H1 (cell line): ENCODE measurements at regions not wholly inside any gene's neighbourhood (a gene's known extent, or its start where the extent isn't known, plus 50 kb on each side); places are given as distances from the start of the nearest gene placed in this dataset.
A peak's percentile ranks its signal among the peaks of the same experiment; 100 is the strongest.

Experiments
- CTCF ChIA-PET: fragments of 300-600 bp; sonication (Branson Sonifier 250); formaldehyde crosslinking; loops from one replicate; lab custom pipeline; 2021; ENCODE audit not compliant: partially characterized antibody; lab: Charles Lee
- POLR2A ChIA-PET: fragments of 300-600 bp; sonication (Branson Sonifier 250); formaldehyde crosslinking; loops from one replicate; lab custom pipeline; 2021; ENCODE audit warnings: inconsistent platforms; ENCODE audit not compliant: partially characterized antibody; lab: Charles Lee
- DNase-seq, 2 experiments: peaks; one replicate each; pipeline versions ENCODE4 v3.0.0 to v3.0.0-alpha.2; 2010 to 2022; ENCODE audit warnings: low spot score in 2 of 2, low read depth in 1 of 2, mixed read lengths in 1 of 2
- FAIRE-seq: peaks from 2 replicates; lab custom pipeline; 2011; peaks lifted over from hg19 to GRCh38; lab: Jason Lieb, UNC
- H2AFZ ChIP-seq: 2 replicates; pipeline ENCODE4 v1.8.1; 2012; ENCODE audit warnings: low read length, inconsistent platforms
- H2AK5ac ChIP-seq: 2 replicates; pipeline ENCODE4 v1.6.1; 2013; ENCODE audit warnings: low read depth, low read length
- H2BK120ac ChIP-seq: replicated peaks from 2 replicates; pipeline ENCODE3; 2013; ENCODE audit warnings: low read depth, low read length, inconsistent platforms
- H2BK12ac ChIP-seq: 2 replicates; pipeline ENCODE4 v1.6.1; 2013; ENCODE audit warnings: low read depth, low read length
- H2BK15ac ChIP-seq: 2 replicates; pipeline ENCODE4 v1.6.1; 2013; ENCODE audit warnings: low read length
- H2BK20ac ChIP-seq: 2 replicates; pipeline ENCODE4 v1.6.1; 2013; ENCODE audit warnings: low read length
- H2BK5ac ChIP-seq: 2 replicates; pipeline ENCODE4 v1.6.1; 2013; ENCODE audit warnings: low read depth, low read length
- H3K14ac ChIP-seq: 2 replicates; pipeline ENCODE4 v1.6.1; 2013; ENCODE audit warnings: inconsistent platforms; ENCODE audit not compliant: insufficient read length
- H3K18ac ChIP-seq: 2 replicates; pipeline ENCODE4 v1.6.1; 2013; ENCODE audit warnings: low read length; ENCODE audit errors: extremely low read depth
- H3K23ac ChIP-seq: 2 replicates; pipeline ENCODE4 v1.6.1; 2013; ENCODE audit warnings: inconsistent platforms; ENCODE audit not compliant: insufficient read length
- H3K23me2 ChIP-seq: 2 replicates; pipeline ENCODE4 v1.6.1; 2013; ENCODE audit warnings: low read depth, low read length
- H3K27ac ChIP-seq: 2 replicates; pipeline ENCODE4 v1.6.1; 2011; ENCODE audit warnings: low read depth, low read length, inconsistent platforms
- H3K27me3 ChIP-seq, 4 experiments: replicated peaks in 1 of 4; 1 replicate in 1 of 4; 2 replicates in 3 of 4; pipeline versions ENCODE4 v1.6.1 to v1.8.1; 2011 to 2013; ENCODE audit warnings: low read length in 3 of 4, mild to moderate bottlenecking in 3 of 4, inconsistent platforms in 2 of 4, mixed read lengths in 2 of 4, moderate library complexity in 1 of 4; ENCODE audit not compliant: control insufficient read depth in 3 of 4, insufficient read depth in 3 of 4; ENCODE audit errors: extremely low read depth in 1 of 4
- H3K36me3 ChIP-seq, 4 experiments: 2 replicates each; pipeline versions ENCODE4 v1.6.1 to v1.8.1; 2011 to 2013; ENCODE audit warnings: mild to moderate bottlenecking in 4 of 4, low read length in 3 of 4, moderate library complexity in 2 of 4, control low read depth in 1 of 4, inconsistent platforms in 1 of 4; ENCODE audit not compliant: insufficient read depth in 4 of 4, control insufficient read depth in 2 of 4
- H3K4ac ChIP-seq: replicated peaks from 2 replicates; pipeline ENCODE3; 2013; ENCODE audit warnings: low read length, low read depth, mixed read lengths, inconsistent platforms; ENCODE audit not compliant: insufficient read length
- H3K4me1 ChIP-seq, 4 experiments: replicated peaks in 1 of 4; 1 replicate in 1 of 4; 2 replicates in 3 of 4; pipeline versions ENCODE4 v1.6.1 to v1.8.1; 2011 to 2013; ENCODE audit warnings: low read length in 3 of 4, inconsistent platforms in 2 of 4, mixed read lengths in 1 of 4; ENCODE audit not compliant: insufficient read depth in 4 of 4, control insufficient read depth in 3 of 4
- H3K4me2 ChIP-seq, 2 experiments: 2 replicates each; pipeline versions ENCODE4 v1.6.1 to v1.8.1; 2011 to 2013; ENCODE audit warnings: low read depth in 2 of 2, low read length in 2 of 2, control low read depth in 1 of 2, inconsistent platforms in 1 of 2, mild to moderate bottlenecking in 1 of 2; ENCODE audit not compliant: insufficient read depth in 1 of 2
- H3K4me3 ChIP-seq, 4 experiments: fragments of 200-600, 300-600 bp in 1 of 4; sonication (generic), shearing (Covaris generic), sonication (Bioruptor Twin) in 1 of 4; 2 replicates each; pipeline versions ENCODE4 v1.5.1 to v1.8.1; 2011 to 2016; ENCODE audit warnings: low read length in 4 of 4, low read depth in 3 of 4, control low read depth in 2 of 4, inconsistent platforms in 2 of 4, mild to moderate bottlenecking in 2 of 4, mixed read lengths in 1 of 4, moderate library complexity in 1 of 4; ENCODE audit not compliant: insufficient read depth in 2 of 4; ENCODE audit errors: extremely low read depth in 1 of 4
- H3K56ac ChIP-seq: replicated peaks from 2 replicates; pipeline ENCODE3; 2013; ENCODE audit warnings: low read depth, mild to moderate bottlenecking, mixed read lengths, low read length, inconsistent platforms; ENCODE audit not compliant: insufficient read length
- H3K79me1 ChIP-seq: 2 replicates; pipeline ENCODE4 v1.6.1; 2013; ENCODE audit warnings: low read depth, low read length, control low read depth
- H3K79me2 ChIP-seq, 2 experiments: 2 replicates each; pipeline versions ENCODE4 v1.6.1 to v1.8.1; 2012 to 2013; ENCODE audit warnings: low read length in 2 of 2, mild to moderate bottlenecking in 2 of 2, inconsistent platforms in 1 of 2; ENCODE audit not compliant: insufficient read depth in 2 of 2, control insufficient read depth in 1 of 2
- H3K9ac ChIP-seq, 4 experiments: replicated peaks in 1 of 4; 1 replicate in 1 of 4; 2 replicates in 3 of 4; pipeline versions ENCODE4 v1.6.1 to v1.8.1; 2011 to 2013; ENCODE audit warnings: low read depth in 3 of 4, low read length in 3 of 4, control low read depth in 2 of 4, mild to moderate bottlenecking in 2 of 4, moderate library complexity in 2 of 4, inconsistent platforms in 1 of 4; ENCODE audit errors: extremely low read depth in 1 of 4
- H3K9me3 ChIP-seq, 2 experiments: 2 replicates each; pipeline versions ENCODE4 v1.6.1 to v1.8.1; 2012 to 2013; ENCODE audit warnings: mild to moderate bottlenecking in 2 of 2, moderate library complexity in 2 of 2, control low read depth in 1 of 2, inconsistent platforms in 1 of 2, low read depth in 1 of 2, low read length in 1 of 2, mixed read lengths in 1 of 2; ENCODE audit not compliant: insufficient read depth in 2 of 2
- H4K20me1 ChIP-seq, 2 experiments: replicated peaks in 1 of 2; 2 replicates each; pipeline versions ENCODE3 to v1.8.1; 2011 to 2013; ENCODE audit warnings: inconsistent platforms in 2 of 2, low read length in 2 of 2, mild to moderate bottlenecking in 1 of 2; ENCODE audit not compliant: insufficient read depth in 2 of 2, control insufficient read depth in 1 of 2
- H4K5ac ChIP-seq: 2 replicates; pipeline ENCODE4 v1.6.1; 2013; ENCODE audit warnings: low read length, low read depth, mixed read lengths, inconsistent platforms; ENCODE audit not compliant: insufficient read length
- H4K8ac ChIP-seq: 2 replicates; pipeline ENCODE4 v1.8.0; 2013; ENCODE audit warnings: mild to moderate bottlenecking, moderate library complexity, low read length, inconsistent platforms; ENCODE audit not compliant: insufficient read depth; ENCODE audit errors: extremely low read depth
- H4K91ac ChIP-seq: replicated peaks from 2 replicates; pipeline ENCODE3; 2013; ENCODE audit warnings: low read length, mixed read lengths, inconsistent platforms; ENCODE audit not compliant: insufficient read length
- BCL11A ChIP-seq, 2 experiments: IDR thresholded peaks; one replicate each; pipeline ENCODE4 v1.6.1; 2011; ENCODE audit warnings: low read depth in 2 of 2, low read length in 2 of 2, mild to moderate bottlenecking in 2 of 2
- ZNF274 ChIP-seq: IDR thresholded peaks from 2 replicates; pipeline ENCODE4 v1.7.0; 2012; ENCODE audit warnings: low read length, borderline replicate concordance; ENCODE audit errors: extremely low read depth
- WGBS, 2 experiments: shearing (Covaris generic) in 1 of 2; methylation state at CpG; one replicate each; pipeline versions ENCODE4 v1.1.6 to v1.1.7; 2013 to 2015; ENCODE audit warnings: low lambda C conversion rate in 2 of 2, mixed read lengths in 2 of 2, inconsistent platforms in 1 of 2, low coverage in 1 of 2, missing lambda C conversion rate in 1 of 2; ENCODE audit not compliant: insufficient replicate concordance in 2 of 2, insufficient coverage in 1 of 2, insufficient read length in 1 of 2; ENCODE audit errors: extremely low coverage in 1 of 2, missing lambda C conversion rate in 1 of 2; 5-methylcytosine and 5-hydroxymethylcytosine counted together

DNA sequence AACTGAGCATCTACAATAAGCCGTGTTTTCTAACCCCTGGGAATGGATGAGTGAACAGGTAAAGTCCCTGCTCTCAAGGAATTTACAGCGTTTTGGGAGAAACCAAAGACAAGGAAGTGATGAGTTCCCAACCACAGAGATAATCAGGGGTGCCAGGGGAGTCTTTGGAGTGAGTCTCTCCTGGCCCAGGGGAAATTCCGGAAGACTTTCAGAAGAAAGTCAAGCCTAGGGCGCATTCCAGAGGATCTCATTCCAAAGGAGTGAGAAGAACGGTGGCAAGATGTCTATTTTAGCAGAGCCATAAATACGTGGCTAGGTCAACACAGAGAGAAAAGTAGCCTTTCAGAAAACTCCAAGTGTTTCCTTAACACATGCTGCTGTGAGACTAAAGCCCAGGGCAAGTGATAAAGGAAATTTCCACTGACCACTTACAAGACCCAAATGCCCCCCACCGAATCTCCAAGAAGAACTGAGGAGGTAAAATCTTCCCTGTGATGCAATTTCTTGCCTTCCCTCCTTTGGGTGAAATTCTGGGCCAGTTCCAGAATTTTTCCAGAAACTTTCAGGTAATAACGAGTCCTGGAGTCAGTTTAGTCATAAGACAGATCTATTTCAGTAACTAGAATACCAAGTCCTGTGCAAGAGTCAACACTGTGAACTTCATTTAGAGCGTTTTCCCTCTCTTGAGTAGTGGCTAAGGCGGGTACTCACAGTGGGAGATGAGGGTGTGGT lies 437.4 kb downstream of the NR2F2 start:
- whole genome bisulfite sequencing, 2 experiments = 92% methylated on average over 8 of the region's 10 CpGs; no CpG with 5 or more reads in 1 of the 2 experiments
- no peak overlapping the region for H3K4me2 ChIP-seq
- no peaks in the 10 kb centered on the region for H4K20me1 ChIP-seq
- H2AFZ ChIP-seq = no peak overlapping the region
- H3K23ac ChIP-seq = no peak overlapping the region
- H3K23me2 ChIP-seq = no peaks in the 10 kb centered on the region
- no peak overlapping the region for H2AK5ac ChIP-seq
- no peak overlapping the region for H4K5ac ChIP-seq
- ChIA-PET CTCF (no interaction called here), POLR2A (interaction anchor here (0.8 kb wide), 1 partner anchor 1946 kb away, joined by 3 read pairs; no protein-coding TSS in a partner anchor)
- no peaks in the 10 kb centered on the region for H3K36me3 ChIP-seq
- H2BK12ac ChIP-seq = no peak overlapping the region
- no peaks in the 10 kb centered on the region for H3K9me3 ChIP-seq
- no peak overlapping the region for H4K91ac ChIP-seq
- H2BK15ac ChIP-seq = no peak overlapping the region
- no peak overlapping the region for H3K4ac ChIP-seq
- H2BK120ac ChIP-seq = no peak overlapping the region
- TF ChIP-seq ZNF274 = no peak
- TF ChIP-seq BCL11A (IDR thresholded peaks at IDR 0.05; ENCODE audit: low read depth in 2 of 2, low read length in 2 of 2) = no peak
- H3K27me3 ChIP-seq = no peaks in the 10 kb centered on the region
- FAIRE-seq = no peak
- no peak overlapping the region for H3K9ac ChIP-seq
- H2BK5ac ChIP-seq = no peak overlapping the region
- no peak overlapping the region for H4K8ac ChIP-seq
- no peaks in the 10 kb centered on the region for H3K79me2 ChIP-seq
- H3K4me1 ChIP-seq = 0 out of 7 replicates have a peak, but pooled peaks cover 0 to 2% (median 0%) of the 10 kb centered on the region in 4 experiments
- no peak overlapping the region for H3K4me3 ChIP-seq
- no peak overlapping the region for H2BK20ac ChIP-seq
- H3K79me1 ChIP-seq = no peaks in the 10 kb centered on the region
- H3K18ac ChIP-seq = no peak overlapping the region; the same call in 1 of the 2 replicates
- DNase-seq = peak in 1 of 2 experiments; percentile 9
- H3K27ac ChIP-seq = no peak overlapping the region
- H3K14ac ChIP-seq = no peak overlapping the region
- H3K56ac ChIP-seq = no peak overlapping the region
